ENCODE measurements at regions not wholly inside any gene's neighbourhood (a gene's known extent, or its start where the extent isn't known, plus 50 kb on each side); places are given as distances from the start of the nearest gene placed in this dataset.

GRCh38 chr12:106010741-106011140 lies 128.0 kb downstream of the NUAK1 start:
- Histone ChIP-seq H3K27me3 (ENCODE audit: control insufficient read depth in 1 of 2, insufficient read depth in 2 of 2, low read length in 2 of 2) (peaks cover 0 to 2% of the 10 kb centered on the region in 2 experiments), H3K9me3 (ENCODE audit: control insufficient read depth in 1 of 2, insufficient read depth in 1 of 2, low read length in 2 of 2) (no peaks in the 10 kb centered on the region), H3K36me3 (ENCODE audit: insufficient read depth, low read length) (no peaks in the 10 kb centered on the region), H3K4me1 (ENCODE audit: insufficient read depth, low read length) (no peaks in the 10 kb centered on the region), H3K4me3 (ENCODE audit: low read length) (no peak overlapping the region), H3K27ac (ENCODE audit: low read depth in 1 of 2, low read length in 2 of 2) (no peak overlapping the region)
- ChIA-PET POLR2A (no interaction called here), CTCF (no interaction called here)
- TF ChIP-seq CTCF (IDR thresholded peaks at IDR 0.05): no peak
- intact Hi-C loops (cut with DNase I, micrococcal nuclease): no loop called here
- ATAC-seq (ENCODE audit: poor library complexity): no peak
- DNase-seq: no peak
- Mint-ChIP-seq H3K4me1 (ENCODE audit: low read depth) (no peaks in the 10 kb centered on the region), H3K27ac (no peak overlapping the region), H3K36me3 (ENCODE audit: low read depth) (no peaks in the 10 kb centered on the region), H3K9me3 (no peaks in the 10 kb centered on the region), H3K27me3 (peaks cover 14% of the 10 kb centered on the region), H3K4me3 (no peak overlapping the region)

Data from CD4-positive, alpha-beta T cell (primary cell).